Loucy (cell line): ENCODE measurements at regions not wholly inside any gene's neighbourhood (a gene's known extent, or its start where the extent isn't known, plus 50 kb on each side); places are given as distances from the start of the nearest gene placed in this dataset.

Experiments
- H2AFZ ChIP-seq: fragments of 200-600 bp; sonication (generic); 2 replicates; pipeline ENCODE4 v1.6.0; 2016; ENCODE audit warnings: antibody characterized with exemption, mild to moderate bottlenecking, low read length, moderate library complexity
- H3F3A ChIP-seq: fragments of 200-600 bp; 2 replicates; pipeline ENCODE4 v1.6.0; 2016; ENCODE audit warnings: antibody characterized with exemption, low read depth, mild to moderate bottlenecking
- H3K27me3 ChIP-seq: fragments of 200-600 bp; sonication (generic); 2 replicates; pipeline ENCODE4 v1.6.1; 2014; ENCODE audit warnings: low read length, mild to moderate bottlenecking; ENCODE audit not compliant: insufficient read depth, poor library complexity, severe bottlenecking
- H3K36me3 ChIP-seq: fragments of 200-600 bp; sonication (generic); 2 replicates; pipeline ENCODE4 v1.6.1; 2016; ENCODE audit warnings: low read length; ENCODE audit not compliant: insufficient read depth
- H3K4me1 ChIP-seq: fragments of 200-600 bp; sonication (generic); 2 replicates; pipeline ENCODE4 v1.5.1; 2014; ENCODE audit warnings: low read length, mild to moderate bottlenecking; ENCODE audit not compliant: insufficient read depth, poor library complexity, severe bottlenecking
- H3K4me2 ChIP-seq: fragments of 200-600 bp; sonication (generic); 2 replicates; pipeline ENCODE4 v1.6.0; 2014; ENCODE audit warnings: antibody characterized with exemption, low read length, low read depth, mild to moderate bottlenecking; ENCODE audit not compliant: poor library complexity, severe bottlenecking
- H3K4me3 ChIP-seq: fragments of 200-600 bp; sonication (generic); 2 replicates; pipeline ENCODE4 v1.5.1; 2014; ENCODE audit warnings: low read length, mild to moderate bottlenecking, mixed read lengths; ENCODE audit not compliant: poor library complexity, severe bottlenecking
- H3K79me2 ChIP-seq: fragments of 200-600 bp; sonication (generic); 2 replicates; pipeline ENCODE4 v1.6.1; 2014; ENCODE audit warnings: low read length; ENCODE audit not compliant: insufficient read depth
- H3K9ac ChIP-seq: fragments of 200-600 bp; sonication (generic); 2 replicates; pipeline ENCODE4 v1.6.0; 2014; ENCODE audit warnings: mild to moderate bottlenecking, low read depth, low read length, moderate library complexity; ENCODE audit not compliant: poor library complexity, severe bottlenecking
- H3K9me2 ChIP-seq: fragments of 200-600 bp; sonication (generic); replicated peaks from 2 replicates; pipeline ENCODE4 v1.6.1; 2016; ENCODE audit warnings: low read depth, low read length, mixed read lengths
- H3K9me3 ChIP-seq: fragments of 200-600 bp; sonication (generic); 2 replicates; pipeline ENCODE4 v1.6.1; 2014; ENCODE audit warnings: mild to moderate bottlenecking, antibody characterized with exemption, low read length, low read depth; ENCODE audit not compliant: insufficient read depth
- H4K20me1 ChIP-seq: fragments of 200-600 bp; sonication (generic); 2 replicates; pipeline ENCODE4 v1.6.0; 2014; ENCODE audit warnings: antibody characterized with exemption, low read length, mild to moderate bottlenecking; ENCODE audit not compliant: insufficient read depth, poor library complexity, severe bottlenecking
- EZH2phosphoT487 ChIP-seq: fragments of 200-600 bp; IDR thresholded peaks from 2 replicates; pipeline ENCODE4 v1.6.1; 2018; ENCODE audit warnings: antibody characterized with exemption, mild to moderate bottlenecking, moderate library complexity, borderline replicate concordance
- TF ChIP-seq, protein P1 (sequence below): fragments of 200-600 bp; sonication (generic); conservative IDR thresholded peaks from 2 replicates; pipeline ENCODE4 v1.5.1; 2014; ENCODE audit warnings: mild to moderate bottlenecking, antibody characterized with exemption, low read length

DNA sequence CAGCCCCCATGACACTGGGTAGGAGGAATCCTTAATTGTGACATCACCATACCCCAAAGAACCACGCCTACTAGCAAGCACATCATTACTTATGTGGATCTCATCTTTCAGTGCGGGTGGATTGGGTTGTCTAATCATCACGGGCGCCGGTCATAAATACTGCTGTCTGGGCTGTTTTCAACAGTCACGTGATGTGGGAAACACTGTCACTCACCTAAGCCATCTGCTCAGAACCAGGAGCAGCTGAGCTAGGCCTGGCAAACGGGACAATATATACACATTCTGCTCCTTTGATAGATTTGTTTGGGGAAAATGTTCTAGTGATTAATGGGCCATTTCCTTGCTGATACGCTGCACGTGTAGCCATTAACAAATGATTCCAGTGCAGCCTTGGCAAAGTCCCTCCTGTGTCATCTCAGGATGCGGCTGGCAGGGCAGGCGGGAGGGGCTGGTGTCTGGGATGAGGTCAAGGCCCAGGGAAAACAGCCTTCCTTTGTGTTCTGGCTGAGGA, 145.9 kb upstream of the COPS8 start:
- Histone ChIP-seq H3K79me2 (no peaks in the 10 kb centered on the region), H3F3A (no peaks in the 10 kb centered on the region), H3K9me3 (no peaks in the 10 kb centered on the region), H3K4me2 (no peak overlapping the region), H3K27me3 (no peaks in the 10 kb centered on the region), H3K9me2 (no peaks in the 10 kb centered on the region), H3K4me3 (no peak overlapping the region), H3K4me1 (peaks cover 3% of the 10 kb centered on the region), H2AFZ (no peak overlapping the region), H3K36me3 (no peaks in the 10 kb centered on the region), H3K9ac (no peak overlapping the region), H4K20me1 (no peaks in the 10 kb centered on the region)
- no peak for TF ChIP-seq EZH2phosphoT487
- TF ChIP-seq, protein P1, sequence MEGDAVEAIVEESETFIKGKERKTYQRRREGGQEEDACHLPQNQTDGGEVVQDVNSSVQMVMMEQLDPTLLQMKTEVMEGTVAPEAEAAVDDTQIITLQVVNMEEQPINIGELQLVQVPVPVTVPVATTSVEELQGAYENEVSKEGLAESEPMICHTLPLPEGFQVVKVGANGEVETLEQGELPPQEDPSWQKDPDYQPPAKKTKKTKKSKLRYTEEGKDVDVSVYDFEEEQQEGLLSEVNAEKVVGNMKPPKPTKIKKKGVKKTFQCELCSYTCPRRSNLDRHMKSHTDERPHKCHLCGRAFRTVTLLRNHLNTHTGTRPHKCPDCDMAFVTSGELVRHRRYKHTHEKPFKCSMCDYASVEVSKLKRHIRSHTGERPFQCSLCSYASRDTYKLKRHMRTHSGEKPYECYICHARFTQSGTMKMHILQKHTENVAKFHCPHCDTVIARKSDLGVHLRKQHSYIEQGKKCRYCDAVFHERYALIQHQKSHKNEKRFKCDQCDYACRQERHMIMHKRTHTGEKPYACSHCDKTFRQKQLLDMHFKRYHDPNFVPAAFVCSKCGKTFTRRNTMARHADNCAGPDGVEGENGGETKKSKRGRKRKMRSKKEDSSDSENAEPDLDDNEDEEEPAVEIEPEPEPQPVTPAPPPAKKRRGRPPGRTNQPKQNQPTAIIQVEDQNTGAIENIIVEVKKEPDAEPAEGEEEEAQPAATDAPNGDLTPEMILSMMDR: no peak

DNA sequence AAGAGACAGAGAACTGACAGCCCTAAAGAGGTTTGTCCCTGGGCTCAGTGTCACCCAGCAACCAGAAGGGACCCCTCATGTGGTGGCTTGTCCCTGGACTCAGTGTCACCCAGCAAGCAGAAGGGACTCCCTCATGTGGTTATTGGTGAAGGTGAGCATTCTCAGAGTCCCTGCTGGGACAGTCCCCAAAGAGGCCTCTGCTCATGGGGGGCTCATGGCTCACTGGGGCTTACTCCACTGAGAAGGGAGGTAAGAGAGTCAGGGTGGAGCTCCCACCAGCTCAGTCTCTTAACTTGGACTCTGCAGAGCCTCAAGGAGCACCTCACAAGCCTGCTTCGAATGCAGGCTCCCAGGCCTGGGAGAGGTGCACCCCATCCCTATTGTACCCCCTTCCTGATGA, 145.2 kb upstream of the COPS8 start:
- Histone ChIP-seq H4K20me1 (no peaks in the 10 kb centered on the region), H3K9me3 (no peaks in the 10 kb centered on the region), H3K4me1 (peaks cover 3% of the 10 kb centered on the region), H2AFZ (no peak overlapping the region), H3K9ac (no peak overlapping the region), H3K27me3 (no peaks in the 10 kb centered on the region), H3K9me2 (no peaks in the 10 kb centered on the region), H3F3A (no peaks in the 10 kb centered on the region), H3K79me2 (no peaks in the 10 kb centered on the region), H3K36me3 (no peaks in the 10 kb centered on the region), H3K4me3 (no peak overlapping the region), H3K4me2 (no peak overlapping the region)
- TF ChIP-seq, protein P1: no peak
- TF ChIP-seq EZH2phosphoT487: no peak

DNA sequence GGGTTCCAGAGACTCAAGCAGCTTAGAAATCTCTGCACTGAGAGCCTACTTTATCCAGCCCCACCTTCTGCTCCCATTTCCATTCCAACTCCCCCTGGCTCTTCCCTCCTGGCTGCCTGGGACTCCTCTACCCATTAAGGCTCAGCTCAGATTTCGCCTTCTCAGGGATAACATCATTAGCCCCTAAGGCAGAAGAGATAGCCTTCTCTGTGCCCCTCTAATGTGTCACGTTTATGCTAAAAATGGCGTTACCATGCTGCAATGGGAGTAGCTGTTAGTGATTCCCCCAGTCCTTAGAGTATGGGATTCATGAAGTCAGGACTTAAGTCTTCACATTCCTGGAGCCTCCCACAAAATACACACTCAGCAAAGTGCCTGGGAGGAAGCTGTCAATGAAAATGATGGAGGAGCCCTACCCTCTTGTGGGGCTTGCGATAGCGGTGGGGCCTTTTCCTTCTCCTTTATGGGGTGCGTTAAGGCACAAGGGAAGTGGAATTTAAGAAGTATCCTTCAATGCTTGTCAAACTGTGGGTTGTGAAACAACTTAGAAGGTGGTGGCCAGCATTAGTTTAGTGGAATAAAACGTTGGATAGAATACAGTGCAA, 144.7 kb upstream of the COPS8 start:
- no peaks in the 10 kb centered on the region for H3F3A ChIP-seq
- H3K4me2 ChIP-seq: no peak overlapping the region
- no peaks in the 10 kb centered on the region for H3K27me3 ChIP-seq
- H3K9me3 ChIP-seq: no peaks in the 10 kb centered on the region
- no peaks in the 10 kb centered on the region for H3K79me2 ChIP-seq
- H3K9ac ChIP-seq: no peak overlapping the region
- TF ChIP-seq, protein P1: no peak
- no peak for TF ChIP-seq EZH2phosphoT487
- H3K4me3 ChIP-seq: no peak overlapping the region
- peaks cover 3% of the 10 kb centered on the region for H3K4me1 ChIP-seq
- no peaks in the 10 kb centered on the region for H3K9me2 ChIP-seq
- no peaks in the 10 kb centered on the region for H4K20me1 ChIP-seq
- no peak overlapping the region for H2AFZ ChIP-seq
- H3K36me3 ChIP-seq: no peaks in the 10 kb centered on the region
